Osteocyte (in vitro differentiated cells): ENCODE measurements at regions not wholly inside any gene's neighbourhood (a gene's known extent, or its start where the extent isn't known, plus 50 kb on each side); places are given as distances from the start of the nearest gene placed in this dataset.

Source experiments
- DNase-seq: peaks from one replicate; pipeline ENCODE4 v3.0.0; 2021; ENCODE audit warnings: mixed read lengths; ENCODE audit not compliant: unreplicated experiment; ENCODE audit errors: extremely low spot score
- H3K27ac Mint-ChIP-seq: one replicate; pipeline ENCODE4 v1.8.0; 2021; ENCODE audit warnings: mild to moderate bottlenecking, mixed read lengths; ENCODE audit not compliant: unreplicated experiment
- H3K27me3 Mint-ChIP-seq: one replicate; pipeline ENCODE4 v1.8.0; 2021; ENCODE audit warnings: mixed read lengths; ENCODE audit not compliant: unreplicated experiment
- H3K36me3 Mint-ChIP-seq: one replicate; pipeline ENCODE4 v1.8.0; 2021; ENCODE audit warnings: mixed read lengths; ENCODE audit not compliant: unreplicated experiment
- H3K4me1 Mint-ChIP-seq: one replicate; pipeline ENCODE4 v1.8.0; 2021; ENCODE audit warnings: mixed read lengths; ENCODE audit not compliant: unreplicated experiment
- H3K4me3 Mint-ChIP-seq: one replicate; pipeline ENCODE4 v1.8.0; 2021; ENCODE audit warnings: mild to moderate bottlenecking, moderate library complexity, mixed read lengths; ENCODE audit not compliant: unreplicated experiment
- H3K9me3 Mint-ChIP-seq: one replicate; pipeline ENCODE4 v1.8.0; 2021; ENCODE audit warnings: mixed read lengths; ENCODE audit not compliant: unreplicated experiment
- TF ChIP-seq, protein P1 (sequence below): fragments of 200-600 bp; sonication (generic); IDR thresholded peaks from 2 replicates; pipeline ENCODE4 v1.5.0; 2021; ENCODE audit warnings: antibody characterized with exemption, mild to moderate bottlenecking, moderate library complexity

DNA sequence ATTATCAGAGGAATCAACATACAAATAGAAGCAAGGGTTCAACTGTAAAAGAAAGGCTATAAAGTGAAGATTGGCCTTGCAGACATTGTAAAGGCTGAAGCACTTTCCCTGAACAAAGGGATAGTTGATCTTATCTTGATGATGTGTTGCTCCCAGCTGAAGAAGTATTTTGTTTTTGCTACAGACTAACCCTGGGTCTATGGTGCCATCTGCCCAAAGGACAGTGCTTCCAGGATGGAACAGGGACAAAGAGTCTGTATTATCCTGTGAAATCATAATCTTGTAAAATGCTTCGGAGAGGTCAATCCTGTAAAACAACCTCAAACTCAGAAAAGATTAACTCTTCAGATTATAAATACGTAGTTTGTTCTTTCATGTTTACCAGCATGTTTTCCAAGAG lies 251.7 kb upstream of the ANKRD50 start:
- no peak overlapping the region for H3K27ac Mint-ChIP-seq
- peaks cover 3% of the 10 kb centered on the region for H3K36me3 Mint-ChIP-seq
- TF ChIP-seq, protein P1, sequence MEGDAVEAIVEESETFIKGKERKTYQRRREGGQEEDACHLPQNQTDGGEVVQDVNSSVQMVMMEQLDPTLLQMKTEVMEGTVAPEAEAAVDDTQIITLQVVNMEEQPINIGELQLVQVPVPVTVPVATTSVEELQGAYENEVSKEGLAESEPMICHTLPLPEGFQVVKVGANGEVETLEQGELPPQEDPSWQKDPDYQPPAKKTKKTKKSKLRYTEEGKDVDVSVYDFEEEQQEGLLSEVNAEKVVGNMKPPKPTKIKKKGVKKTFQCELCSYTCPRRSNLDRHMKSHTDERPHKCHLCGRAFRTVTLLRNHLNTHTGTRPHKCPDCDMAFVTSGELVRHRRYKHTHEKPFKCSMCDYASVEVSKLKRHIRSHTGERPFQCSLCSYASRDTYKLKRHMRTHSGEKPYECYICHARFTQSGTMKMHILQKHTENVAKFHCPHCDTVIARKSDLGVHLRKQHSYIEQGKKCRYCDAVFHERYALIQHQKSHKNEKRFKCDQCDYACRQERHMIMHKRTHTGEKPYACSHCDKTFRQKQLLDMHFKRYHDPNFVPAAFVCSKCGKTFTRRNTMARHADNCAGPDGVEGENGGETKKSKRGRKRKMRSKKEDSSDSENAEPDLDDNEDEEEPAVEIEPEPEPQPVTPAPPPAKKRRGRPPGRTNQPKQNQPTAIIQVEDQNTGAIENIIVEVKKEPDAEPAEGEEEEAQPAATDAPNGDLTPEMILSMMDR, result no peak
- H3K4me1 Mint-ChIP-seq, result no peaks in the 10 kb centered on the region
- no peak overlapping the region for H3K4me3 Mint-ChIP-seq
- no peak for DNase-seq
- no peaks in the 10 kb centered on the region for H3K27me3 Mint-ChIP-seq
- H3K9me3 Mint-ChIP-seq, result peaks cover 18% of the 10 kb centered on the region

DNA sequence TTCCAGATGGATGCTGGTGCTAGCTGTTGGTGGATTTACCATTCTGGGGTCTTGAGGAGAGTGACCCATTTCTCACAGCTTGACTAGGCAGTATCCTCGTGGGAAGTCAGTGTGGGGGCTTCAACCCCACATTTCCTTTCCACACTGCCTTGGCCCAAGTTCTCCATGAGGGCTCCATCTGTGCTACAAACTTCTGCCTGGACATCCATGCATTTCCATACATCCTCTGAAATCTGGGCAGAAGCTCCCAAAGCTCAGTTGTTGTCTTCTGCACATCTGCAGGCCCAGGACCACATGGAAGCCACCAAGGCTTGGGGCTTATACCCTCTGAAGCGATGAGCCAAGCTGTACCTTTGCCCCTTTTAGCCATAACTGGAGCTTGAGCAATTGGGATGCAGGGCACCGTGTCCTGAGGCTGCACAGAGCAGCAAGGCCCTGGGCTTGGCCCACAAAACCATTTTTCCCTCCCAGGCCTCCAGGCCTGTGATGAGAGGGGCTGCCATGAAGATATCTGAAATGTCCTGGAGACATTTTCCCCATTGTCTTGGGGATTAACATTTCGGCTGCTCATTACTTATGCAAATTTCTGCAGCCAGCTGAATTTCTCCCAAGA lies 248.7 kb upstream of the ANKRD50 start:
- no peak for DNase-seq
- Mint-ChIP-seq H3K36me3 (peaks cover 3% of the 10 kb centered on the region), H3K4me3 (no peak overlapping the region), H3K9me3 (peaks cover 18% of the 10 kb centered on the region), H3K4me1 (no peaks in the 10 kb centered on the region), H3K27me3 (no peaks in the 10 kb centered on the region), H3K27ac (no peak overlapping the region)
- TF ChIP-seq, protein P1, result no peak

DNA sequence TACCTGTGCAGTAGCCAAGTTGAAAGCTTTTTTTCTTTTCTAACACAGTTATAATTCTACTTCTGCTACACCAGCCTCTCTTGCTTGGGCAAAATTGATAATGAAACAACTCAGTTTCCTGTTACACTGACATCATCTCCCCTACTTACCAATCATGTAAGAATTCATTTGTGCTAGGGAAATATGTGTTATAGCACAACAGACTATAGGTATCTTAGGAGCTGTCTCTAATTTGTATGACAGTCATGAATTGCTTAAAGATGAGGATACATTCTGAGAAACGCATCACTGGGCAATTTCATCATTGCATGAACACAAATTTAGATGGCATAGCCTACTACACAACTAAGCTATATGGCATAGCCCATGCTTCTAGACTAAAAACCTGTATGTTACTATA lies 246.3 kb upstream of the ANKRD50 start:
- no peak overlapping the region for H3K27ac Mint-ChIP-seq

DNA sequence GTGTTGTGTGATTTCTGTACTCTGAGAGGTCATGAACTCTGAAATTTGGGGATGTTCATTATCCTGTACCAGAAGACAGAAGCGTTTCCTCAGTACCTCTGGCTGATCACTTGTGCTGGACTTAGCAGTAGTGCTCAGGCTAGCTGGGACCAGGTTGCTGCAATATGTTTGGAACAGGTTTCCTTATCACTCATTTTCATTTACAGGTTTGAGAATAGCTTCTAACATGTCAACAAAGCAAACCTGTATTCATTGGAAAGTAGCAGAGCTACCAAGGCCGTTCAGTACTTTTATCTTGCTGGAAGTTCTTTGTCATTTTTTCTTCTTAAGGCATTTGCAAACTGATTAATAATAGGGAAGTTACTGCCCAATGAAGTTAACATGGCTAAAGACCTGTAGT lies 242.9 kb upstream of the ANKRD50 start:
- H3K9me3 Mint-ChIP-seq, result peaks cover 8% of the 10 kb centered on the region
- H3K4me1 Mint-ChIP-seq, result peaks cover 11% of the 10 kb centered on the region
- TF ChIP-seq, protein P1, result no peak
- H3K27ac Mint-ChIP-seq, result no peak overlapping the region
- DNase-seq, result no peak
- H3K27me3 Mint-ChIP-seq, result no peaks in the 10 kb centered on the region
- H3K36me3 Mint-ChIP-seq, result peaks cover 7% of the 10 kb centered on the region
- H3K4me3 Mint-ChIP-seq, result no peak overlapping the region

More for the DNA sequence above, 246.3 kb upstream of the ANKRD50 start:
- Mint-ChIP-seq H3K36me3 (peaks cover 3% of the 10 kb centered on the region), H3K27me3 (no peaks in the 10 kb centered on the region), H3K4me3 (no peak overlapping the region), H3K9me3 (peaks cover 18% of the 10 kb centered on the region), H3K4me1 (no peaks in the 10 kb centered on the region)
- no peak for DNase-seq
- TF ChIP-seq, protein P1, result no peak

DNA sequence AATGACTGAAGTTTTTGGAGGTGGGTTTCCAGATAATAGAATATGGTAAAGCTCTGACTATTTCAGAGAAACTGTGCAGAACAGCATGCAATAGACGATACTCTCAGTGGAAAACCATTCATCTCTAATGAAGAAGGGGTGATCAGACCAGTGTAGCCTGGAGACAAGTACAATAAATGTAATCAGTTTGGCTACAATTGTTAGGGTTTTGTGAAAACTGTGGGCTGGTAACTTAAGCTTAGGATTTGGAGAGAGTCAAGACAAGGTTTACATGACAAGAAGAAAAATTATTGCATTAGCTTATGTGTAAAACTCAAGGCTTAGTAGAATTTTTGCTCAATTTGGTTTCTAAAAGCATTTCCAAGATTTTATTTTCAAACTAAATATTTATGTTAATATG lies 241.5 kb upstream of the ANKRD50 start:
- H3K4me3 Mint-ChIP-seq, result no peak overlapping the region
- peaks cover 7% of the 10 kb centered on the region for H3K36me3 Mint-ChIP-seq
- no peak overlapping the region for H3K27ac Mint-ChIP-seq
- DNase-seq, result no peak
- H3K27me3 Mint-ChIP-seq, result no peaks in the 10 kb centered on the region
- TF ChIP-seq, protein P1, result no peak
- peaks cover 11% of the 10 kb centered on the region for H3K4me1 Mint-ChIP-seq
- H3K9me3 Mint-ChIP-seq, result no peaks in the 10 kb centered on the region
